ENCODE measurements at regions not wholly inside any gene's neighbourhood (a gene's known extent, or its start where the extent isn't known, plus 50 kb on each side); places are given as distances from the start of the nearest gene placed in this dataset.

DNA sequence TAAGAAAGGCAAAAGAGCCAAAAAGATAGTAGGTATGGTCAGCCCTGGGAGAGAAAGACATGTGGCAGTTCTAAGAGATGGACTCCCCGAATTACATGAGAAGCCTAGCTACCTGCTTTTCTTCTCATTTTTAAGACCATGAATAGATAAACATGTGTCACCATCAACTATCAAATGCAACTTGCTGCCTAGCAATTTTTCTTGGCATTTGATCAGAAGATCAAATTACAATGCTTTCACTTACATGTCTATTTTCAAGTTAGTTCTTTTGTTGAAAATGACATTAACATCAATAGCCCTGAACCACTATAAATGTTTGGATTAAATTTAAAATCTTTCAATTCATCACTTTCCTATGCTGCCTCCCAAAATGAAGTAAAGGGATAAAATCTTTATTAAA is 212.3 kb downstream of the HHIPL2 start:
- FAIRE-seq (no peak), DNase-seq (ENCODE audit: low read depth in 1 of 2, low spot score in 2 of 2) (no peak)
- no peak for TF ChIP-seq POU5F1 (IDR thresholded peaks at IDR 0.05; ENCODE audit: low read depth, low read length)
- TF ChIP-seq CEBPB (IDR thresholded peaks at IDR 0.05; ENCODE audit: low read depth, low read length), result no peak
- TF ChIP-seq GTF2F1 (IDR thresholded peaks at IDR 0.05; ENCODE audit: borderline replicate concordance, low read depth, low read length), result no peak
- TF ChIP-seq BACH1 (IDR thresholded peaks at IDR 0.05; ENCODE audit: low read length), result no peak
- no peak for TF ChIP-seq PHF8 (conservative IDR thresholded peaks at IDR 0.05; ENCODE audit: low read depth, low read length)
- no peak for TF ChIP-seq MAFK (IDR thresholded peaks at IDR 0.05; ENCODE audit: low read depth, low read length)
- no peak for TF ChIP-seq TAF1 (IDR thresholded peaks at IDR 0.05; ENCODE audit: low read depth, low read length)
- TF ChIP-seq CTBP2 (IDR thresholded peaks at IDR 0.05; ENCODE audit: borderline replicate concordance, insufficient read depth, insufficient read length, low read length), result no peak
- TF ChIP-seq, protein P1, sequence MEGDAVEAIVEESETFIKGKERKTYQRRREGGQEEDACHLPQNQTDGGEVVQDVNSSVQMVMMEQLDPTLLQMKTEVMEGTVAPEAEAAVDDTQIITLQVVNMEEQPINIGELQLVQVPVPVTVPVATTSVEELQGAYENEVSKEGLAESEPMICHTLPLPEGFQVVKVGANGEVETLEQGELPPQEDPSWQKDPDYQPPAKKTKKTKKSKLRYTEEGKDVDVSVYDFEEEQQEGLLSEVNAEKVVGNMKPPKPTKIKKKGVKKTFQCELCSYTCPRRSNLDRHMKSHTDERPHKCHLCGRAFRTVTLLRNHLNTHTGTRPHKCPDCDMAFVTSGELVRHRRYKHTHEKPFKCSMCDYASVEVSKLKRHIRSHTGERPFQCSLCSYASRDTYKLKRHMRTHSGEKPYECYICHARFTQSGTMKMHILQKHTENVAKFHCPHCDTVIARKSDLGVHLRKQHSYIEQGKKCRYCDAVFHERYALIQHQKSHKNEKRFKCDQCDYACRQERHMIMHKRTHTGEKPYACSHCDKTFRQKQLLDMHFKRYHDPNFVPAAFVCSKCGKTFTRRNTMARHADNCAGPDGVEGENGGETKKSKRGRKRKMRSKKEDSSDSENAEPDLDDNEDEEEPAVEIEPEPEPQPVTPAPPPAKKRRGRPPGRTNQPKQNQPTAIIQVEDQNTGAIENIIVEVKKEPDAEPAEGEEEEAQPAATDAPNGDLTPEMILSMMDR (IDR thresholded peaks at IDR 0.05; ENCODE audit: control extremely low read depth in 1 of 3, insufficient read depth in 1 of 3, low read depth in 1 of 3, low read length in 3 of 3), result no peak
- TF ChIP-seq SIRT6 (IDR thresholded peaks at IDR 0.05; ENCODE audit: low read length), result no peak
- TF ChIP-seq TEAD4 (IDR thresholded peaks at IDR 0.05; ENCODE audit: low read depth, low read length), result no peak
- no peak for TF ChIP-seq JUND (IDR thresholded peaks at IDR 0.05; ENCODE audit: low read length)
- TF ChIP-seq CREB1 (IDR thresholded peaks at IDR 0.05), result no peak
- no peak for TF ChIP-seq POLR2AphosphoS5 (IDR thresholded peaks at IDR 0.05; ENCODE audit: low read depth, low read length)
- no peak for TF ChIP-seq BRCA1 (IDR thresholded peaks at IDR 0.05; ENCODE audit: low read depth, low read length)

More for the DNA sequence above, 212.3 kb downstream of the HHIPL2 start:
- H3K23me2 ChIP-seq (ENCODE audit: low read depth, low read length), result no peaks in the 10 kb centered on the region
- no peaks in the 10 kb centered on the region for H3K79me2 ChIP-seq (ENCODE audit: control insufficient read depth in 1 of 2, insufficient read depth in 2 of 2, low read length in 2 of 2)
- H3K18ac ChIP-seq (ENCODE audit: extremely low read depth, low read length), result no peak overlapping the region
- H3K4me2 ChIP-seq (ENCODE audit: insufficient read depth in 1 of 2, low read depth in 2 of 2, low read length in 2 of 2), result no peak overlapping the region
- H3K27ac ChIP-seq (ENCODE audit: low read depth, low read length), result no peak overlapping the region
- no peak overlapping the region for H4K91ac ChIP-seq (replicated peaks; ENCODE audit: insufficient read length, low read length)
- H4K5ac ChIP-seq (ENCODE audit: insufficient read length, low read depth, low read length), result no peak overlapping the region
- H2BK12ac ChIP-seq (ENCODE audit: low read depth, low read length), result no peak overlapping the region
- no peak overlapping the region for H4K8ac ChIP-seq (ENCODE audit: extremely low read depth, insufficient read depth, low read length)
- no peak overlapping the region for H2BK15ac ChIP-seq (ENCODE audit: low read length)
- no peaks in the 10 kb centered on the region for H3K36me3 ChIP-seq (ENCODE audit: control insufficient read depth in 2 of 4, insufficient read depth in 4 of 4, low read length in 3 of 4)
- ChIA-PET POLR2A (ENCODE audit: partially characterized antibody) (no interaction called here), CTCF (ENCODE audit: partially characterized antibody) (interaction anchor here (1.0 kb wide), 1 partner anchor 596 kb away, joined by 3 read pairs; no protein-coding TSS in a partner anchor)
- no peaks in the 10 kb centered on the region for H3K27me3 ChIP-seq (replicated peaks in 1 of 4; ENCODE audit: control insufficient read depth in 3 of 4, extremely low read depth in 1 of 4, insufficient read depth in 3 of 4, low read length in 3 of 4)
- H3K9ac ChIP-seq (replicated peaks in 1 of 4; ENCODE audit: extremely low read depth in 1 of 4, low read depth in 3 of 4, low read length in 3 of 4), result no peak overlapping the region
- no peaks in the 10 kb centered on the region for H3K9me3 ChIP-seq (ENCODE audit: insufficient read depth in 2 of 2, low read depth in 1 of 2, low read length in 1 of 2)
- no peak overlapping the region for H3K14ac ChIP-seq (ENCODE audit: insufficient read length)
- no peaks in the 10 kb centered on the region for H4K20me1 ChIP-seq (replicated peaks in 1 of 2; ENCODE audit: control insufficient read depth in 1 of 2, insufficient read depth in 2 of 2, low read length in 2 of 2)
- no peak overlapping the region for H2AK5ac ChIP-seq (ENCODE audit: low read depth, low read length)
- no peak overlapping the region for H3K4ac ChIP-seq (replicated peaks; ENCODE audit: insufficient read length, low read depth, low read length)
- WGBS, 2 experiments (ENCODE audit: extremely low coverage in 1 of 2, insufficient coverage in 1 of 2, insufficient read length in 1 of 2, insufficient replicate concordance in 2 of 2, low coverage in 1 of 2, low lambda C conversion rate in 2 of 2, missing lambda C conversion rate in 1 of 2), result 82% methylated on average over 1 of the region's 1 CpG; no CpG with 5 or more reads in 1 of the 2 experiments
- H2BK120ac ChIP-seq (replicated peaks; ENCODE audit: low read depth, low read length), result no peak overlapping the region
- no peak overlapping the region for H2BK20ac ChIP-seq (ENCODE audit: low read length)
- H3K4me3 ChIP-seq (ENCODE audit: extremely low read depth in 1 of 4, insufficient read depth in 2 of 4, low read depth in 3 of 4, low read length in 4 of 4), result no peak overlapping the region
- no peak overlapping the region for H2AFZ ChIP-seq (ENCODE audit: low read length)
- no peak overlapping the region for H3K56ac ChIP-seq (replicated peaks; ENCODE audit: insufficient read length, low read depth, low read length)
- no peaks in the 10 kb centered on the region for H3K79me1 ChIP-seq (ENCODE audit: low read depth, low read length)
- H3K4me1 ChIP-seq (replicated peaks in 1 of 4; ENCODE audit: control insufficient read depth in 3 of 4, insufficient read depth in 4 of 4, low read length in 3 of 4), result no peaks in the 10 kb centered on the region
- no peak overlapping the region for H2BK5ac ChIP-seq (ENCODE audit: low read depth, low read length)
- H3K23ac ChIP-seq (ENCODE audit: insufficient read length), result no peak overlapping the region

All from H1 (cell line).